H9 (cell line): ENCODE measurements at regions not wholly inside any gene's neighbourhood (a gene's known extent, or its start where the extent isn't known, plus 50 kb on each side); places are given as distances from the start of the nearest gene placed in this dataset.

ENCODE experiments used
- DNase-seq: peaks from one replicate; pipeline ENCODE4 v3.0.0-alpha.2; 2017
- H2AFZ ChIP-seq: one replicate; pipeline ENCODE4 v1.6.1; 2013; ENCODE audit warnings: mild to moderate bottlenecking, low read length, control low read depth, moderate library complexity
- H2AK5ac ChIP-seq: 2 replicates; pipeline ENCODE4 v1.6.1; 2013; ENCODE audit warnings: low read length, control low read depth, mixed read lengths; ENCODE audit not compliant: insufficient read length
- H2BK120ac ChIP-seq: one replicate; pipeline ENCODE4 v1.6.1; 2013; ENCODE audit warnings: low read depth, mild to moderate bottlenecking, low read length, control low read depth, inconsistent platforms; ENCODE audit not compliant: poor library complexity, severe bottlenecking
- H2BK12ac ChIP-seq: 2 replicates; pipeline ENCODE4 v1.6.1; 2013; ENCODE audit warnings: low read length, control low read depth, mixed read lengths, low read depth; ENCODE audit not compliant: insufficient read length
- H2BK15ac ChIP-seq: 2 replicates; pipeline ENCODE4 v1.6.1; 2013; ENCODE audit warnings: low read depth, low read length, control low read depth
- H2BK20ac ChIP-seq: one replicate; pipeline ENCODE4 v1.6.1; 2013; ENCODE audit warnings: low read depth, mild to moderate bottlenecking, low read length, control low read depth, inconsistent platforms; ENCODE audit not compliant: poor library complexity, severe bottlenecking
- H2BK5ac ChIP-seq: 2 replicates; pipeline ENCODE4 v1.6.1; 2013; ENCODE audit warnings: low read length, control low read depth, mixed read lengths; ENCODE audit not compliant: insufficient read length
- H3K14ac ChIP-seq: 2 replicates; pipeline ENCODE4 v1.6.1; 2013; ENCODE audit warnings: low read length, control low read depth; ENCODE audit not compliant: insufficient read depth
- H3K18ac ChIP-seq: 2 replicates; pipeline ENCODE4 v1.6.1; 2013; ENCODE audit warnings: low read depth, mild to moderate bottlenecking, mixed read lengths, low read length, control low read depth; ENCODE audit not compliant: insufficient read length
- H3K23ac ChIP-seq: 2 replicates; pipeline ENCODE4 v1.6.1; 2013; ENCODE audit warnings: low read length, control low read depth, mixed read lengths, low read depth; ENCODE audit not compliant: insufficient read length
- H3K23me2 ChIP-seq: 2 replicates; pipeline ENCODE4 v1.6.1; 2013; ENCODE audit warnings: low read depth, mild to moderate bottlenecking, mixed read lengths, low read length, control low read depth; ENCODE audit not compliant: insufficient read length, poor library complexity, severe bottlenecking
- H3K27ac ChIP-seq: 2 replicates; pipeline ENCODE4 v1.5.1; 2013; ENCODE audit warnings: low read length, control low read depth, mixed read lengths, low read depth; ENCODE audit not compliant: insufficient read length
- H3K27me3 ChIP-seq: 2 replicates; pipeline ENCODE4 v1.6.1; 2013; ENCODE audit warnings: low read length, control low read depth, inconsistent platforms; ENCODE audit not compliant: insufficient read depth
- H3K4ac ChIP-seq: 2 replicates; pipeline ENCODE4 v1.6.1; 2013; ENCODE audit warnings: low read depth, mild to moderate bottlenecking, control low read depth, inconsistent platforms, low read length, moderate library complexity
- H3K4me1 ChIP-seq: 2 replicates; pipeline ENCODE4 v1.6.1; 2013; ENCODE audit warnings: low read length, control low read depth, inconsistent platforms; ENCODE audit not compliant: insufficient read depth
- H3K4me2 ChIP-seq: 2 replicates; pipeline ENCODE4 v1.6.1; 2013; ENCODE audit warnings: low read length, control low read depth, mixed read lengths; ENCODE audit not compliant: insufficient read length, insufficient read depth
- H3K56ac ChIP-seq: 2 replicates; pipeline ENCODE4 v1.6.1; 2013; ENCODE audit warnings: low read depth, mild to moderate bottlenecking, mixed read lengths, low read length, control low read depth; ENCODE audit not compliant: insufficient read length
- H3K79me1 ChIP-seq: 2 replicates; pipeline ENCODE4 v1.6.1; 2013; ENCODE audit warnings: low read depth, mild to moderate bottlenecking, moderate library complexity, low read length, control low read depth, inconsistent platforms; ENCODE audit not compliant: insufficient read depth, poor library complexity, severe bottlenecking
- H3K79me2 ChIP-seq: 2 replicates; pipeline ENCODE4 v1.6.1; 2013; ENCODE audit warnings: low read length, control low read depth, inconsistent platforms; ENCODE audit not compliant: insufficient read depth
- H3K9ac ChIP-seq: 2 replicates; pipeline ENCODE4 v1.6.1; 2013; ENCODE audit warnings: low read length, control low read depth, mixed read lengths; ENCODE audit not compliant: insufficient read length; ENCODE audit errors: extremely low read depth
- H3K9me3 ChIP-seq: one replicate; pipeline ENCODE4 v1.6.1; 2013; ENCODE audit warnings: low read depth, low read length, inconsistent platforms; ENCODE audit not compliant: control insufficient read depth
- H3T11ph ChIP-seq: one replicate; pipeline ENCODE4 v1.6.1; 2013; ENCODE audit warnings: mild to moderate bottlenecking, low read length, control low read depth, inconsistent platforms
- H4K20me1 ChIP-seq: one replicate; pipeline ENCODE4 v1.6.1; 2013; ENCODE audit not compliant: control insufficient read depth, insufficient read length, insufficient read depth
- H4K5ac ChIP-seq: 2 replicates; pipeline ENCODE4 v1.6.1; 2013; ENCODE audit warnings: low read depth, mild to moderate bottlenecking, mixed read lengths, low read length, control low read depth; ENCODE audit not compliant: insufficient read length
- H4K8ac ChIP-seq: replicated peaks from 2 replicates; pipeline ENCODE4 v1.6.1; 2013; ENCODE audit warnings: low read length, control low read depth, mixed read lengths, low read depth; ENCODE audit not compliant: insufficient read length
- H4K91ac ChIP-seq: 2 replicates; pipeline ENCODE4 v1.6.1; 2013; ENCODE audit warnings: low read depth, mild to moderate bottlenecking, moderate library complexity, mixed read lengths, low read length, control low read depth; ENCODE audit not compliant: insufficient read length
- H3K27ac Mint-ChIP-seq, 3 experiments: 2 replicates in 2 of 3; 3 replicates in 1 of 3; pipeline ENCODE4 v1.8.0; 2020 to 2021; ENCODE audit warnings: mixed read lengths in 3 of 3, mild to moderate bottlenecking in 1 of 3, moderate library complexity in 1 of 3
- H3K27me3 Mint-ChIP-seq: 2 replicates; pipeline ENCODE4 v1.8.0; 2021; ENCODE audit warnings: low read depth, mild to moderate bottlenecking, moderate library complexity, mixed read lengths
- H3K36me3 Mint-ChIP-seq, 3 experiments: 2 replicates in 2 of 3; 3 replicates in 1 of 3; pipeline ENCODE4 v1.8.0; 2020 to 2021; ENCODE audit warnings: low read depth in 3 of 3, mixed read lengths in 3 of 3; ENCODE audit not compliant: insufficient read depth in 1 of 3
- H3K4me1 Mint-ChIP-seq, 2 experiments: 2 replicates each; pipeline ENCODE4 v1.8.0; 2020; ENCODE audit warnings: mixed read lengths in 2 of 2
- H3K4me3 Mint-ChIP-seq, 2 experiments: 2 replicates in 1 of 2; 3 replicates in 1 of 2; pipeline ENCODE4 v1.8.0; 2020 to 2021; ENCODE audit warnings: mild to moderate bottlenecking in 2 of 2, mixed read lengths in 2 of 2, moderate library complexity in 1 of 2
- H3K9me3 Mint-ChIP-seq, 2 experiments: 2 replicates in 1 of 2; 3 replicates in 1 of 2; pipeline ENCODE4 v1.8.0; 2020; ENCODE audit warnings: mild to moderate bottlenecking in 2 of 2, mixed read lengths in 2 of 2, moderate library complexity in 1 of 2
- WGBS: extraction: QIAGEN DNeasy Blood & Tissue Kit; methylation state at CpG from one replicate; pipeline ENCODE4 v1.1.7; 2013; ENCODE audit warnings: missing lambda C conversion rate, low lambda C conversion rate, mixed read lengths; ENCODE audit not compliant: insufficient read length; ENCODE audit errors: extremely low coverage; 5-methylcytosine and 5-hydroxymethylcytosine counted together
- TF ChIP-seq, protein P1 (sequence below): fragments of 200-600 bp; sonication (generic); conservative IDR thresholded peaks from 3 replicates; pipeline ENCODE4 v1.8.0; 2021; ENCODE audit warnings: antibody characterized with exemption, mild to moderate bottlenecking

- Histone ChIP-seq H3K4me2 (no peak overlapping the region), H3K18ac (no peak overlapping the region), H4K20me1 (no peaks in the 10 kb centered on the region), H3K4ac (no peak overlapping the region), H3K23me2 (no peaks in the 10 kb centered on the region), H3T11ph (no peak overlapping the region), H4K8ac (no peak overlapping the region), H2BK12ac (no peak overlapping the region), H2AK5ac (no peak overlapping the region), H3K9ac (no peak overlapping the region), H3K56ac (no peak overlapping the region), H3K79me2 (no peaks in the 10 kb centered on the region), H3K79me1 (no peaks in the 10 kb centered on the region), H3K9me3 (no peaks in the 10 kb centered on the region), H4K5ac (no peak overlapping the region), H3K23ac (no peak overlapping the region), H2BK20ac (no peak overlapping the region), H3K27ac (no peak overlapping the region), H2BK120ac (no peak overlapping the region), H2BK5ac (no peak overlapping the region), H2AFZ (no peak overlapping the region), H3K27me3 (no peaks in the 10 kb centered on the region), H3K4me1 (peaks cover 5% of the 10 kb centered on the region; the same call in 1 of the 2 replicates), H2BK15ac (no peak overlapping the region), H3K14ac (no peak overlapping the region), H4K91ac (no peak overlapping the region)
- no CpG with 5 or more reads among the region's 1 CpG for WGBS
- peaks cover 10% of the 10 kb centered on the region in 2 experiments for H3K4me1 Mint-ChIP-seq
- H3K27me3 Mint-ChIP-seq, result no peaks in the 10 kb centered on the region
- no peak for DNase-seq
- H3K27ac Mint-ChIP-seq, result no peak overlapping the region
- no peaks in the 10 kb centered on the region for H3K36me3 Mint-ChIP-seq
- TF ChIP-seq, protein P1, sequence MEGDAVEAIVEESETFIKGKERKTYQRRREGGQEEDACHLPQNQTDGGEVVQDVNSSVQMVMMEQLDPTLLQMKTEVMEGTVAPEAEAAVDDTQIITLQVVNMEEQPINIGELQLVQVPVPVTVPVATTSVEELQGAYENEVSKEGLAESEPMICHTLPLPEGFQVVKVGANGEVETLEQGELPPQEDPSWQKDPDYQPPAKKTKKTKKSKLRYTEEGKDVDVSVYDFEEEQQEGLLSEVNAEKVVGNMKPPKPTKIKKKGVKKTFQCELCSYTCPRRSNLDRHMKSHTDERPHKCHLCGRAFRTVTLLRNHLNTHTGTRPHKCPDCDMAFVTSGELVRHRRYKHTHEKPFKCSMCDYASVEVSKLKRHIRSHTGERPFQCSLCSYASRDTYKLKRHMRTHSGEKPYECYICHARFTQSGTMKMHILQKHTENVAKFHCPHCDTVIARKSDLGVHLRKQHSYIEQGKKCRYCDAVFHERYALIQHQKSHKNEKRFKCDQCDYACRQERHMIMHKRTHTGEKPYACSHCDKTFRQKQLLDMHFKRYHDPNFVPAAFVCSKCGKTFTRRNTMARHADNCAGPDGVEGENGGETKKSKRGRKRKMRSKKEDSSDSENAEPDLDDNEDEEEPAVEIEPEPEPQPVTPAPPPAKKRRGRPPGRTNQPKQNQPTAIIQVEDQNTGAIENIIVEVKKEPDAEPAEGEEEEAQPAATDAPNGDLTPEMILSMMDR, result no peak
- H3K9me3 Mint-ChIP-seq, result no peaks in the 10 kb centered on the region; a peak in 1 of 5 replicates
- H3K4me3 Mint-ChIP-seq, result no peak overlapping the region
Observed at GRCh38 chr3:147301781-147302180, 104.6 kb downstream of the ZIC4 start.
